Ishikawa (cell line): ENCODE measurements at regions not wholly inside any gene's neighbourhood (a gene's known extent, or its start where the extent isn't known, plus 50 kb on each side); places are given as distances from the start of the nearest gene placed in this dataset.

Experiments used
- CEBPB ChIP-seq: IDR thresholded peaks from 2 replicates; pipeline ENCODE4 v1.6.1; 2012
- CREB1 ChIP-seq: IDR thresholded peaks from 2 replicates; pipeline ENCODE4 v1.6.1; 2012; ENCODE audit warnings: low read depth
- EGR1 ChIP-seq: IDR thresholded peaks from 2 replicates; pipeline ENCODE4 v1.6.1; 2012
- EP300 ChIP-seq: IDR thresholded peaks from 2 replicates; pipeline ENCODE4 v1.6.1; 2012; ENCODE audit warnings: borderline replicate concordance
- FOXM1 ChIP-seq: IDR thresholded peaks from 2 replicates; pipeline ENCODE4 v1.6.1; 2012; ENCODE audit warnings: low read depth, borderline replicate concordance
- MAX ChIP-seq: IDR thresholded peaks from 2 replicates; pipeline ENCODE4 v1.6.1; 2012
- NFIC ChIP-seq: IDR thresholded peaks from 2 replicates; pipeline ENCODE4 v1.6.1; 2012
- RAD21 ChIP-seq: IDR thresholded peaks from 2 replicates; pipeline ENCODE4 v1.6.1; 2012; ENCODE audit warnings: low read depth
- REST ChIP-seq: IDR thresholded peaks from 2 replicates; pipeline ENCODE4 v1.6.1; 2012; ENCODE audit warnings: low read depth, mild to moderate bottlenecking
- TAF1 ChIP-seq: IDR thresholded peaks from 2 replicates; pipeline ENCODE4 v1.6.1; 2012; ENCODE audit warnings: low read depth, mild to moderate bottlenecking
- TCF12 ChIP-seq: IDR thresholded peaks from 2 replicates; pipeline ENCODE4 v1.6.1; 2012; ENCODE audit warnings: low read depth
- TEAD4 ChIP-seq: IDR thresholded peaks from 2 replicates; pipeline ENCODE4 v1.6.1; 2012
- USF1 ChIP-seq: IDR thresholded peaks from 2 replicates; pipeline ENCODE4 v1.6.1; 2012
- YY1 ChIP-seq: IDR thresholded peaks from 2 replicates; pipeline ENCODE4 v1.6.1; 2012; ENCODE audit warnings: low read depth
- ZBTB7A ChIP-seq: IDR thresholded peaks from 2 replicates; pipeline ENCODE4 v1.6.1; 2012; ENCODE audit warnings: low read depth

- TF ChIP-seq USF1 (no peak), FOXM1 (no peak), EGR1 (no peak), CEBPB (no peak), REST (no peak), MAX (no peak), RAD21 (no peak), TCF12 (no peak), TAF1 (no peak), CREB1 (no peak), TEAD4 (no peak), YY1 (no peak), EP300 (no peak), NFIC (no peak), ZBTB7A (no peak)
These were observed 70.2 kb upstream of the EEF1E1 start for GRCh38 chr6:8172530-8172929.

- no peak for TF ChIP-seq TAF1
- no peak for TF ChIP-seq ZBTB7A
- no peak for TF ChIP-seq EGR1
- no peak for TF ChIP-seq CEBPB
- TF ChIP-seq TCF12 = no peak
- no peak for TF ChIP-seq YY1
- no peak for TF ChIP-seq USF1
- no peak for TF ChIP-seq CREB1
- no peak for TF ChIP-seq FOXM1
- TF ChIP-seq MAX = no peak
- no peak for TF ChIP-seq REST
- TF ChIP-seq RAD21 = no peak
- TF ChIP-seq NFIC = no peak
These were observed 68.4 kb upstream of the EEF1E1 start for GRCh38 chr6:8170754-8171153.

GRCh38 chr6:8170245-8170644 lies 67.9 kb upstream of the EEF1E1 start:
- TF ChIP-seq CREB1 = no peak

- no peak for TF ChIP-seq EGR1
- TF ChIP-seq EP300 = no peak
These were observed 63.8 kb upstream of the EEF1E1 start for GRCh38 chr6:8166156-8166555.

- TF ChIP-seq FOXM1 = no peak
- TF ChIP-seq CEBPB = no peak
- no peak for TF ChIP-seq EP300
- no peak for TF ChIP-seq NFIC
- no peak for TF ChIP-seq EGR1
- no peak for TF ChIP-seq MAX
- TF ChIP-seq ZBTB7A = no peak
- no peak for TF ChIP-seq RAD21
These were observed 57.6 kb upstream of the EEF1E1 start for GRCh38 chr6:8159966-8160365.

GRCh38 chr6:8157839-8158238 lies 55.5 kb upstream of the EEF1E1 start:
- TF ChIP-seq YY1 = no peak
- TF ChIP-seq EP300 = no peak
- TF ChIP-seq EGR1 = no peak
- TF ChIP-seq USF1 = no peak
- TF ChIP-seq NFIC = no peak
- TF ChIP-seq FOXM1 = no peak
- no peak for TF ChIP-seq TCF12
- no peak for TF ChIP-seq REST
- no peak for TF ChIP-seq CREB1
- TF ChIP-seq RAD21 = no peak
- no peak for TF ChIP-seq MAX
- TF ChIP-seq CEBPB = no peak
- no peak for TF ChIP-seq TAF1
- TF ChIP-seq ZBTB7A = no peak
- no peak for TF ChIP-seq TEAD4
